ENCODE measurements at regions not wholly inside any gene's neighbourhood (a gene's known extent, or its start where the extent isn't known, plus 50 kb on each side); places are given as distances from the start of the nearest gene placed in this dataset.
"Not testable (repeated sequence)": the region's sequence is repeated elsewhere in the genome, so short reads cannot be mapped to it uniquely, and the experiment has no call there.

GRCh38 chr17:16841896-16842295, 130.0 kb downstream of the TNFRSF13B start:
- TF ChIP-seq EZH2 (IDR thresholded peaks at IDR 0.05; ENCODE audit: low read length, unreplicated experiment); CTCF (conservative IDR thresholded peaks at IDR 0.05; ENCODE audit: low read depth, low read length): not testable (repeated sequence)

Data from PC-3 (cell line).